ENCODE measurements at regions not wholly inside any gene's neighbourhood (a gene's known extent, or its start where the extent isn't known, plus 50 kb on each side); places are given as distances from the start of the nearest gene placed in this dataset.

DNA sequence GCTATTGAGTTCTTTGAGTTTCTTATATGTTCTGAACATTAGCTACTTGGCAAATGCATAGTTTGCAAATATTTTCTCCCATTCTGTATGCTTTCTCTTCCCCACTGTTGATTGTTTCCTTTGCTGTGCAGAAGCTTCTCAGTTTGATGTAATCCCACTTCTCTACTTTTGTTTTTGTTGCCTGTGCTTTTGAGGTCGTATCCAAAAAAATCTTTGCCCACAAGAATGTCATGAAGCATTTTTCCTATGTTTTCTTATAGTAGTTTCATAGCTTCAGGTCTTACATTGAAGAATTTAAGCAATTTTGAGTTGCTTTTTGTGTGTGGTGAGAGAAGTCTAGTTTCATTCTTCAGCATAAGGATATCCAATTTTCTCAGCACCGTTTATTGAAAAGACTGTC is 536.7 kb upstream of the ARGLU1 start:
- TF ChIP-seq, protein P1, sequence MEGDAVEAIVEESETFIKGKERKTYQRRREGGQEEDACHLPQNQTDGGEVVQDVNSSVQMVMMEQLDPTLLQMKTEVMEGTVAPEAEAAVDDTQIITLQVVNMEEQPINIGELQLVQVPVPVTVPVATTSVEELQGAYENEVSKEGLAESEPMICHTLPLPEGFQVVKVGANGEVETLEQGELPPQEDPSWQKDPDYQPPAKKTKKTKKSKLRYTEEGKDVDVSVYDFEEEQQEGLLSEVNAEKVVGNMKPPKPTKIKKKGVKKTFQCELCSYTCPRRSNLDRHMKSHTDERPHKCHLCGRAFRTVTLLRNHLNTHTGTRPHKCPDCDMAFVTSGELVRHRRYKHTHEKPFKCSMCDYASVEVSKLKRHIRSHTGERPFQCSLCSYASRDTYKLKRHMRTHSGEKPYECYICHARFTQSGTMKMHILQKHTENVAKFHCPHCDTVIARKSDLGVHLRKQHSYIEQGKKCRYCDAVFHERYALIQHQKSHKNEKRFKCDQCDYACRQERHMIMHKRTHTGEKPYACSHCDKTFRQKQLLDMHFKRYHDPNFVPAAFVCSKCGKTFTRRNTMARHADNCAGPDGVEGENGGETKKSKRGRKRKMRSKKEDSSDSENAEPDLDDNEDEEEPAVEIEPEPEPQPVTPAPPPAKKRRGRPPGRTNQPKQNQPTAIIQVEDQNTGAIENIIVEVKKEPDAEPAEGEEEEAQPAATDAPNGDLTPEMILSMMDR (IDR thresholded peaks at IDR 0.05; ENCODE audit: control insufficient read depth, insufficient read depth, low read depth, low read length, missing control alignments): no peak
- H3K4me3 ChIP-seq (ENCODE audit: control insufficient read depth, low read depth, low read length): no peak overlapping the region
- DNase-seq (ENCODE audit: low read depth): no peak

DNA sequence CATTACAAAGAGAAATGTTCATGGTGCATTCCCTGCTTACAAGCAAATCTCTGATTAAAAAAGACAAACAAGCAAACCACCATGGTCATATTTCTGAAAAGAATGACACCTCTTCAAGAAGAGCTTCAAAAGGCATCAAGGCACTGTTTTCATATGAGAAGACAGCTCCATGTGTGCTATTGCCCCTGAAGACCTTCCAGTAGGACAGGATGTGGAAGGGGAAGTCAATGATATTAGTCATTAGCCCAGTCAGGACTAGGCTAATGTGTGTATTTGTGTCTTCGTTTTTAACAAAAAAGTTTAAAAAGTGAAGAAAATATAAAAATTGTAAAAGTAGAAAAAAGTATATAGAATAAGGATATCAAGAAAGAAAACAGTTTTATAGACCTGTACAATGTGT is 534.7 kb upstream of the ARGLU1 start:
- H3K4me3 ChIP-seq (ENCODE audit: control insufficient read depth, low read depth, low read length): no peak overlapping the region
- no peak for DNase-seq (ENCODE audit: low read depth)
- TF ChIP-seq, protein P1 (IDR thresholded peaks at IDR 0.05; ENCODE audit: control insufficient read depth, insufficient read depth, low read depth, low read length, missing control alignments): no peak

DNA sequence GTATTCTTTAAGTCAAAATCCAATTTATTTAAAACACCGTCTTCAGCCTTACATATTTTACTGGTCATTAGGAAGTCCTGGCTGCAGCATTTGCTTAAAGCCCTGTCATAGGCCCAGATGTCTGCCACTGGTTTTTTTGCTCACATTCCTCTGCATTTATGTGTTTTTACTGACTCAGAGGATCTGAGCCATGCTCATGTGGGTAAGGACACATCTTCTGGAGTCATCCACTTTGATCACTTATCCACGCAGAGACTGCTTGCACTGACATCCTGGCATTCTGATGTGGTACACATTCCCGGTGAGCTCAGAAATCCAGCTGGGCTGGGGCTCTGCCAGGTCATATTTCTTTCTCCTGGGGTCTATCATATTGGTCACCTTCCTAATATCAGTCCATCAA is 531.7 kb upstream of the ARGLU1 start:
- no peak overlapping the region for H3K4me3 ChIP-seq (ENCODE audit: control insufficient read depth, low read depth, low read length)
- DNase-seq (ENCODE audit: low read depth): peak; percentile 23
- TF ChIP-seq, protein P1 (IDR thresholded peaks at IDR 0.05; ENCODE audit: control insufficient read depth, insufficient read depth, low read depth, low read length, missing control alignments): no peak

DNA sequence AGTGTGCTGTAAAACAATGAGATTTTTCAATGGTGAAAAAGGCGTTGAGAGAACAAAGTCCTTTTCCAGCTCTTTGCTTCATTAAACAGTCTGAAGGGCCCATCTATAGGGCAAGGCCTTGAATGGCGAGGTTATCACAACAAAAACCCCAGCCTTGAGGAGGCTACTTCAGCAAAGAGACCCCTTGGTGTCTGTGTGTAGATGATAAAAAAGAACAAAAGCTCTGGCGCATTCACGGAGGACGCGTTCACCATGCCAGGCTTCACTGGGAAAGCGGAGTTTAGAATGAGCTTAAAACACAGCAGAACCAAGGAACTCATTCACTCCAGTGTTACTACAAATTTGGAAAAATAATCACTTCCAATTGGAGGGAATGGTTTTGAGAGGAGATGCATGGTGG is 530.0 kb upstream of the ARGLU1 start:
- DNase-seq (ENCODE audit: low read depth): no peak
- H3K4me3 ChIP-seq (ENCODE audit: control insufficient read depth, low read depth, low read length): no peak overlapping the region
- TF ChIP-seq, protein P1 (IDR thresholded peaks at IDR 0.05; ENCODE audit: control insufficient read depth, insufficient read depth, low read depth, low read length, missing control alignments): no peak

DNA sequence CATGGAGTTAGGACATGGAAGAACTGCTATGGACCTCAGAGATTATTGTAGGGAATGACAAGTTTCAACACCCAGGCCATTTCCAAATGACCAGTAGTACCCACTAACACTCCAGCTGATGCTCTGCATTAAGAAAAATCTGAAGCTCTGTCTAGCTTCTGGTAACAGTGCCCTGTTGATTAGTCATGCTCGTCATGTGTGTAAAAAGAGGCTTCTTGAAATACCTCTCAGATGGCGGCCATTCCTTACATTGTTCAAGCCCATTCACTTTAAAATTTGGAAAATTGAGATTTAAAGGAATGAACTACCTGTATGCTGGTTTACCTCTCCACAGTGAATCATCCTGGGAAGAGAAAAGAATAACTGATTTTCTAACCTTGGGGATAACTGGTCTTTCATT is 527.9 kb upstream of the ARGLU1 start:
- TF ChIP-seq, protein P1 (IDR thresholded peaks at IDR 0.05; ENCODE audit: control insufficient read depth, insufficient read depth, low read depth, low read length, missing control alignments): no peak

DNA sequence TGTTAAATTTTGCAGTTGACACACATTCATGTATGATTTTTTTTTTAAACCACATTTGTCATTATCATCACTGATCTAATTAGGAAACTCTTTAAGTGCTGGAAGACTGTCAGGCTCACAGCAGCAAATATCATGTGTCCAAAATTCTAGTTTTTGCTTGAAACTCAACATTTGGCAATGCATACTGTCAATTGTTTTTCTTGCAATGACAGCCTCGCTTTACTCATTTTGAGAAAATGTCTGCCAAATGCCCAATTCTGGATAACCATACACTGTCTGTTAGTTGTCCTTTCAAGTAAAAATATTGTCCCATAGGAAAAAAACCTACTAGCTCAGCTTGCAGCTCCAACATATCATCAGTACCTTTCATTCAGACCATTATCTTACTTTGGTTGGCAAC is 523.9 kb upstream of the ARGLU1 start:
- TF ChIP-seq, protein P1 (IDR thresholded peaks at IDR 0.05; ENCODE audit: control insufficient read depth, insufficient read depth, low read depth, low read length, missing control alignments): no peak
- no peak overlapping the region for H3K4me3 ChIP-seq (ENCODE audit: control insufficient read depth, low read depth, low read length)

More for the DNA sequence above, 527.9 kb upstream of the ARGLU1 start:
- H3K4me3 ChIP-seq (ENCODE audit: control insufficient read depth, low read depth, low read length): no peak overlapping the region
- DNase-seq (ENCODE audit: low read depth): no peak

DNA sequence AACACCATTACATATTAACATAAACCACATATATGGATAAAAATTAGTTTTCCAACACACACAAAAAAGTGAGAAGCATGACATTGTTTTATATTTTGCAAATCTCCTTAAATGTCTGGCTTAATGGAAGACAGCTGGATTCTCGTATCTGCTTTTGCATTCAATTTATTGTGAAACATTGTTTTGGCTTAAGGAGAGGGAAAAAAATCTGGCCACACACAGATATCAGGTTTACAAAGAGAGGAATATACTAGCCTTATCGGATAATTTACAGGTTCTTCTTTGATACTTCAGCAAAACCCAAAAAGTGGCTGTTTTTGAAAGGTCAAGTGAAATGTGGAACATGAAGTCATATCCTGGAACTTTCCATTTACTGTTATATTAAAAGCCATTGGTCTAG is 523.5 kb upstream of the ARGLU1 start:
- no peak for DNase-seq (ENCODE audit: low read depth)
- H3K4me3 ChIP-seq (ENCODE audit: control insufficient read depth, low read depth, low read length): no peak overlapping the region
- TF ChIP-seq, protein P1 (IDR thresholded peaks at IDR 0.05; ENCODE audit: control insufficient read depth, insufficient read depth, low read depth, low read length, missing control alignments): no peak

More for the DNA sequence above, 523.9 kb upstream of the ARGLU1 start:
- DNase-seq (ENCODE audit: low read depth): no peak
